OCI-LY1 (cell line): ENCODE measurements at regions not wholly inside any gene's neighbourhood (a gene's known extent, or its start where the extent isn't known, plus 50 kb on each side); places are given as distances from the start of the nearest gene placed in this dataset.

Source experiments
- H2AFZ ChIP-seq: fragments of 200-600 bp; sonication (generic), shearing (Covaris generic); 2 replicates; pipeline ENCODE4 v1.6.0; 2014; ENCODE audit warnings: antibody characterized with exemption, mild to moderate bottlenecking, low read length
- H3F3A ChIP-seq: fragments of 200-600 bp; sonication (generic), shearing (Covaris generic); 2 replicates; pipeline ENCODE4 v1.6.0; 2014; ENCODE audit warnings: mild to moderate bottlenecking, antibody characterized with exemption, low read length, moderate library complexity; ENCODE audit not compliant: insufficient read depth
- H3K27ac ChIP-seq: fragments of 200-600 bp; sonication (generic); 2 replicates; pipeline ENCODE4 v1.5.1; 2014; ENCODE audit warnings: low read length, mixed run types, mild to moderate bottlenecking, low read depth; ENCODE audit not compliant: poor library complexity, severe bottlenecking
- H3K27me3 ChIP-seq: fragments of 200-600 bp; sonication (generic); 2 replicates; pipeline ENCODE4 v1.6.0; 2014; ENCODE audit warnings: antibody characterized with exemption, mild to moderate bottlenecking, low read length, moderate library complexity; ENCODE audit not compliant: insufficient read depth
- H3K36me3 ChIP-seq: fragments of 200-600 bp; sonication (generic); 2 replicates; pipeline ENCODE4 v1.6.1; 2014; ENCODE audit warnings: mild to moderate bottlenecking, antibody characterized with exemption, low read length, moderate library complexity, mixed read lengths; ENCODE audit not compliant: insufficient read depth
- H3K4me1 ChIP-seq: fragments of 200-600 bp; sonication (generic); 2 replicates; pipeline ENCODE4 v1.5.1; 2014; ENCODE audit warnings: mild to moderate bottlenecking, low read length, moderate library complexity; ENCODE audit not compliant: insufficient read depth, severe bottlenecking
- H3K4me2 ChIP-seq: fragments of 200-600 bp; sonication (generic), shearing (Covaris generic); 2 replicates; pipeline ENCODE4 v1.6.1; 2014; ENCODE audit warnings: low read length
- H3K4me3 ChIP-seq: fragments of 200-600 bp; sonication (generic); 2 replicates; pipeline ENCODE4 v1.5.1; 2014; ENCODE audit warnings: low read length, low read depth, mild to moderate bottlenecking, mixed read lengths; ENCODE audit not compliant: poor library complexity, severe bottlenecking
- H3K79me2 ChIP-seq: fragments of 200-600 bp; shearing (Covaris generic); 2 replicates; pipeline ENCODE4 v1.6.1; 2016; ENCODE audit warnings: mixed run types, low read length, mixed read lengths; ENCODE audit not compliant: insufficient read depth
- H3K9ac ChIP-seq: fragments of 200-600 bp; sonication (generic), shearing (Covaris generic); 2 replicates; pipeline ENCODE4 v1.6.1; 2014; ENCODE audit warnings: mild to moderate bottlenecking, low read length, mixed read lengths
- H3K9me2 ChIP-seq: fragments of 200-600 bp; sonication (generic), shearing (Covaris generic); 2 replicates; pipeline ENCODE4 v1.6.1; 2014; ENCODE audit warnings: low read depth, mild to moderate bottlenecking, low read length, mixed read lengths
- H3K9me3 ChIP-seq: fragments of 200-600 bp; shearing (Covaris generic); 2 replicates; pipeline ENCODE4 v1.6.1; 2014; ENCODE audit warnings: low read length, mixed read lengths
- H4K20me1 ChIP-seq: fragments of 200-600 bp; sonication (generic), shearing (Covaris generic); 2 replicates; pipeline ENCODE4 v1.6.0; 2016; ENCODE audit warnings: mild to moderate bottlenecking, low read length; ENCODE audit not compliant: insufficient read depth
- EZH2 ChIP-seq: fragments of 200-600 bp; sonication (generic), shearing (Covaris generic); IDR thresholded peaks from 2 replicates; pipeline ENCODE4 v1.8.0; 2017; ENCODE audit warnings: borderline replicate concordance, mixed run types, mild to moderate bottlenecking, antibody characterized with exemption, low read length, moderate library complexity, mixed read lengths
- TF ChIP-seq, protein P1 (sequence below): fragments of 200-600 bp; sonication (generic), shearing (Covaris generic); IDR thresholded peaks from 2 replicates; pipeline ENCODE4 v1.5.1; 2017; ENCODE audit warnings: mild to moderate bottlenecking, antibody characterized with exemption, low read length, moderate library complexity, mixed read lengths

DNA sequence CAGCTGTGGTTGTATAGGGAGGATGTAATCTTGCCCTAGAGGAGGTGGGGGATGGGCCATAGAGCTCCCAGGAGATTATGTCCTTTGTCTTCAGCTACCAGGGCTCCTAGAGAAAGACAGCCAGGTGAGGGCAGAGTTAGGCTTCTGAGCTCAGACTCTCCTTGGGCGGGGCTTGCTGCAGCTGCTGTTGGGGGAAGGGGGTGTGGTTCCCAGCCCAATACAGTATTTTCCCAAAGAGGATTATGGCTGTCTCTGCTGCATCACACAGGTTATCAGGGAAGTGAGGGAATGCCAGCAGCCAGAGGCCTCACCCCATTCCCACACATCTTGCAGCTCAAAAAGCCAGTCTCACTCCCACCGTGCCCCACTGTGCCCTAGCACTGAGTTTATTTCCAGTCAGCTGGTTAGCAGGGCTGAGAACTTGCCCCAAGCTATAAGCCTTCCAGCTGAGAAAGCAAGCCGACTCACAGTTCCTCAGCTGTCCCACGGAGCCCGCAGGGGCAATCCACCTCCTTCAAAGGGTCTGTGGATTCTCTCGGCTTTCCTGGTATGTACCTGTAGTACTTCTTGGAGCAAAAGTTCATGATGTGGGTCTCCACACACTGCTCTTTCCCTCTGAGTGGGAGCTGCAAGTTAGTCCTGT, 217.3 kb upstream of the CPNE8 start:
- H3K79me2 ChIP-seq = no peaks in the 10 kb centered on the region
- no peaks in the 10 kb centered on the region for H3K4me1 ChIP-seq
- H2AFZ ChIP-seq = no peak overlapping the region
- H3K9me2 ChIP-seq = no peaks in the 10 kb centered on the region
- H3K36me3 ChIP-seq = no peaks in the 10 kb centered on the region
- no peak overlapping the region for H3K4me3 ChIP-seq
- no peaks in the 10 kb centered on the region for H3F3A ChIP-seq
- no peaks in the 10 kb centered on the region for H3K9me3 ChIP-seq
- TF ChIP-seq, protein P1, sequence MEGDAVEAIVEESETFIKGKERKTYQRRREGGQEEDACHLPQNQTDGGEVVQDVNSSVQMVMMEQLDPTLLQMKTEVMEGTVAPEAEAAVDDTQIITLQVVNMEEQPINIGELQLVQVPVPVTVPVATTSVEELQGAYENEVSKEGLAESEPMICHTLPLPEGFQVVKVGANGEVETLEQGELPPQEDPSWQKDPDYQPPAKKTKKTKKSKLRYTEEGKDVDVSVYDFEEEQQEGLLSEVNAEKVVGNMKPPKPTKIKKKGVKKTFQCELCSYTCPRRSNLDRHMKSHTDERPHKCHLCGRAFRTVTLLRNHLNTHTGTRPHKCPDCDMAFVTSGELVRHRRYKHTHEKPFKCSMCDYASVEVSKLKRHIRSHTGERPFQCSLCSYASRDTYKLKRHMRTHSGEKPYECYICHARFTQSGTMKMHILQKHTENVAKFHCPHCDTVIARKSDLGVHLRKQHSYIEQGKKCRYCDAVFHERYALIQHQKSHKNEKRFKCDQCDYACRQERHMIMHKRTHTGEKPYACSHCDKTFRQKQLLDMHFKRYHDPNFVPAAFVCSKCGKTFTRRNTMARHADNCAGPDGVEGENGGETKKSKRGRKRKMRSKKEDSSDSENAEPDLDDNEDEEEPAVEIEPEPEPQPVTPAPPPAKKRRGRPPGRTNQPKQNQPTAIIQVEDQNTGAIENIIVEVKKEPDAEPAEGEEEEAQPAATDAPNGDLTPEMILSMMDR = no peak
- no peak for TF ChIP-seq EZH2
- no peak overlapping the region for H3K27ac ChIP-seq
- H3K9ac ChIP-seq = no peak overlapping the region
- H3K27me3 ChIP-seq = no peaks in the 10 kb centered on the region
- H3K4me2 ChIP-seq = no peak overlapping the region
- H4K20me1 ChIP-seq = no peaks in the 10 kb centered on the region

DNA sequence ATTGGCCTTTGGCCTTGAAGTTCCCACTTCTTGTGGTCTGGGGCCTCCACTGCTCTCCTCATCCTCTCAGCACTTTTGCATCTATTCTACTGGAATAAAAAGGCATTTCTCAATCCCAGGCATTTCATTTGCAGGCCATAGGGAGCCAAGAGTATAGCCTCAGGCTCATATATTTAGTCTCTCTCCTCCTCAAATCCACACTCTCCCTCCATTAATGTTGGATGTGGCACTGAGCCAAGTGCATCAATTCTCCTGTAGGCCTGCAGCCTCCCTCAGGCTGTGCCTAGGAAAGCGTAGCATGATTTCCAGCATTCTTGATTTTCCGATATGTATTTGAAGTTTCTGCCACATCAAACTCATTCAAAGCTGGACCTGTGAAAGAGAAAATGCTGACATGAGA, 211.5 kb upstream of the CPNE8 start:
- Histone ChIP-seq H3K36me3 (no peaks in the 10 kb centered on the region), H3F3A (no peaks in the 10 kb centered on the region), H4K20me1 (no peaks in the 10 kb centered on the region), H3K4me1 (no peaks in the 10 kb centered on the region), H3K9ac (no peak overlapping the region), H3K9me2 (no peaks in the 10 kb centered on the region), H3K4me3 (no peak overlapping the region), H3K79me2 (no peaks in the 10 kb centered on the region), H3K9me3 (no peaks in the 10 kb centered on the region), H3K27me3 (no peaks in the 10 kb centered on the region), H3K27ac (no peak overlapping the region), H2AFZ (no peak overlapping the region), H3K4me2 (no peak overlapping the region)
- TF ChIP-seq, protein P1 = no peak
- TF ChIP-seq EZH2 = no peak

DNA sequence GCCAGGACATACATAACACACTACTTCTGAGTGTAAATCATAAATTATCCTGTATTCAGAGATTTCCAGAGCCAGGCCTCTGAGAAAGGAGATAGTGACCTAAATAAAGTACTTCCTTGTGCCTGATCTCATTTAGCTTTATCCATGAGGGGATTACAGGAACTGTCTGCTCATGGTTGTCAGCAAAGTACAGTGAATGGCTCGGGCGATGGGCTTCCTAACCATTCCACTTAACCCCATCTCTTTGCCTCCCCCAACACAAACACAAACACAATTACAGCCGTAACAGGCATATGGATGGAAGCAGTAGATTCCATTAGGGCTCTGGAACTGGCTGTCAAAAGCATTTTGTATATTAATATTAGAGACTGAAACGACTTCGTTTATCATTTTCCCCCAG, 206.7 kb upstream of the CPNE8 start:
- no peak overlapping the region for H3K4me2 ChIP-seq
- TF ChIP-seq, protein P1 = no peak
- no peak for TF ChIP-seq EZH2
- no peaks in the 10 kb centered on the region for H3K9me2 ChIP-seq
- H3K36me3 ChIP-seq = no peaks in the 10 kb centered on the region
- no peaks in the 10 kb centered on the region for H4K20me1 ChIP-seq
- H3K27ac ChIP-seq = no peak overlapping the region
- H2AFZ ChIP-seq = no peak overlapping the region
- H3K4me3 ChIP-seq = no peak overlapping the region
- H3K79me2 ChIP-seq = no peaks in the 10 kb centered on the region
- H3F3A ChIP-seq = no peaks in the 10 kb centered on the region
- H3K9me3 ChIP-seq = no peaks in the 10 kb centered on the region
- H3K4me1 ChIP-seq = no peaks in the 10 kb centered on the region
- no peaks in the 10 kb centered on the region for H3K27me3 ChIP-seq
- H3K9ac ChIP-seq = no peak overlapping the region
